GM23248 (cell line): ENCODE measurements at regions not wholly inside any gene's neighbourhood (a gene's known extent, or its start where the extent isn't known, plus 50 kb on each side); places are given as distances from the start of the nearest gene placed in this dataset.

Source experiments
- EZH2 ChIP-seq: fragments of 200-600 bp; sonication (generic); IDR thresholded peaks from 2 replicates; pipeline ENCODE4 v1.6.1; 2018; ENCODE audit warnings: antibody characterized with exemption, mild to moderate bottlenecking; ENCODE audit not compliant: insufficient read depth, poor library complexity, severe bottlenecking
- EZH2phosphoT487 ChIP-seq: fragments of 200-600 bp; sonication (generic); IDR thresholded peaks from 2 replicates; pipeline ENCODE4 v1.6.1; 2018; ENCODE audit warnings: antibody characterized with exemption, moderate library complexity, mild to moderate bottlenecking, low read depth; ENCODE audit not compliant: insufficient read depth

DNA sequence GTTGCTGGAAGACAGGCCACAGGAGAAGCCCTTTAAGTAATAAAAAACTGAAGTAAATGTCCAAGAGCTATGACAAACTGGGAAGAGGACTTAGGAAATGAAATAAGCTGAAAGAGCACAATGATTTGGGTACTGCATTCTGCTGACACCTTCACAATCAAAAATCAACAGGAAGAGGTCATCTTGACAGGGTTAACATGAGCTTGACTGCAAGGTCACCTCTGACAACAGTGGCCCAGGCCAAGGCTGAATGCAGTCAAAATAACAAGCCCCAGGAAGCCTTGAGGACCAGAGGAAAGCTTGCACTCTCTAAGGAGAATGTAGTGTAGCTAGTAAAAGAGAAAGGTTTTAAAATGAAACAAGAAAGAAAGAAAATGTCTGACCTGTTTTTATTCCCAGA lies 179.3 kb downstream of the SEC16B start:
- TF ChIP-seq EZH2 (no peak), EZH2phosphoT487 (no peak)
